Uterus (tissue), 3 donors: ENCODE measurements at regions not wholly inside any gene's neighbourhood (a gene's known extent, or its start where the extent isn't known, plus 50 kb on each side); places are given as distances from the start of the nearest gene placed in this dataset.

ENCODE experiments used
- DNase-seq, 2 donors: peaks; one replicate each; pipeline ENCODE4 v3.0.0-alpha.2; 2019 to 2020
- H3K27ac ChIP-seq, 2 donors: fragments of 200-600 bp; sonication (generic); 1 replicate in 1 of 2; 2 replicates in 1 of 2; pipeline ENCODE4 v1.5.1; 2016 to 2018
- H3K27me3 ChIP-seq, 2 donors: fragments of 200-600 bp; sonication (generic); one replicate each; pipeline ENCODE4 v1.5.1; 2018 to 2019; ENCODE audit warnings: control low read depth in 1 of 2
- H3K36me3 ChIP-seq, 2 donors: fragments of 200-600 bp; sonication (generic); one replicate each; pipeline ENCODE4 v1.5.1; 2019; ENCODE audit warnings: control low read depth in 1 of 2
- H3K4me1 ChIP-seq, 2 donors: fragments of 200-600 bp; sonication (generic); one replicate each; pipeline ENCODE4 v1.5.1; 2018 to 2019; ENCODE audit warnings: control low read depth in 1 of 2
- H3K4me3 ChIP-seq, 2 donors: fragments of 200-600 bp; sonication (generic); 1 replicate in 1 of 2; 2 replicates in 1 of 2; pipeline ENCODE4 v1.5.1; 2018 to 2019; ENCODE audit warnings: mild to moderate bottlenecking in 1 of 2
- H3K9me3 ChIP-seq, 2 donors: fragments of 200-600 bp; sonication (generic); one replicate each; pipeline ENCODE4 v1.5.1; 2019; ENCODE audit warnings: control low read depth in 1 of 2
- CTCF ChIP-seq, 4 experiments: fragments of 200-600 bp in 2 of 4; fragments of 450-650 bp in 2 of 4; sonication (generic) in 2 of 4; IDR thresholded peaks; one replicate each; pipeline ENCODE4 v1.5.1; 2016 to 2019; ENCODE audit warnings: antibody characterized with exemption in 4 of 4, mild to moderate bottlenecking in 2 of 4, moderate library complexity in 1 of 4
- POLR2A ChIP-seq, 2 donors: fragments of 450-650 bp; IDR thresholded peaks; one replicate each; pipeline ENCODE4 v1.6.1; 2016; ENCODE audit warnings: antibody characterized with exemption in 2 of 2, mild to moderate bottlenecking in 1 of 2, moderate library complexity in 1 of 2
- intact Hi-C: fragments of 100-400 bp; cut with DNase I; formaldehyde crosslinking; loops from one replicate; pipeline ENCODE4 v1.15.1; 2023; ENCODE audit warnings: low total_unique reads
- donor health status: DM: yes; HTN: yes; CAD: no.

- intact Hi-C loops = no loop called here
- Histone ChIP-seq H3K27me3 (no peaks in the 10 kb centered on the region), H3K9me3 (no peaks in the 10 kb centered on the region), H3K4me1 (no peaks in the 10 kb centered on the region), H3K27ac (no peak overlapping the region), H3K36me3 (no peaks in the 10 kb centered on the region), H3K4me3 (no peak overlapping the region)
- TF ChIP-seq CTCF (IDR thresholded peaks at IDR 0.05) (no peak), POLR2A (IDR thresholded peaks at IDR 0.05) (no peak)
- DNase-seq = no peak
Observed at GRCh38 chr1:58065520-58065919, 481.0 kb downstream of the OMA1 start.

- TF ChIP-seq CTCF (IDR thresholded peaks at IDR 0.05) = no peak
- no peak for TF ChIP-seq POLR2A (IDR thresholded peaks at IDR 0.05)
- no peaks in the 10 kb centered on the region for H3K9me3 ChIP-seq
- no peak for DNase-seq
- no peaks in the 10 kb centered on the region for H3K4me1 ChIP-seq
- H3K27ac ChIP-seq = no peak overlapping the region
- intact Hi-C loops = no loop called here
- no peak overlapping the region for H3K4me3 ChIP-seq
- H3K27me3 ChIP-seq = no peaks in the 10 kb centered on the region
- H3K36me3 ChIP-seq = no peaks in the 10 kb centered on the region
Observed at GRCh38 chr1:58064166-58064565, 482.4 kb downstream of the OMA1 start.

GRCh38 chr1:58063095-58063494 lies 483.4 kb downstream of the OMA1 start:
- TF ChIP-seq POLR2A (IDR thresholded peaks at IDR 0.05) (no peak), CTCF (IDR thresholded peaks at IDR 0.05) (no peak)
- Histone ChIP-seq H3K27me3 (no peaks in the 10 kb centered on the region), H3K27ac (no peak overlapping the region), H3K36me3 (no peaks in the 10 kb centered on the region), H3K9me3 (no peaks in the 10 kb centered on the region), H3K4me3 (no peak overlapping the region), H3K4me1 (no peaks in the 10 kb centered on the region)
- DNase-seq = no peak
- intact Hi-C loops = no loop called here

GRCh38 chr1:58062635-58063034 lies 483.9 kb downstream of the OMA1 start:
- intact Hi-C loops = no loop called here
- Histone ChIP-seq H3K36me3 (no peaks in the 10 kb centered on the region), H3K27ac (no peak overlapping the region), H3K4me3 (no peak overlapping the region), H3K9me3 (no peaks in the 10 kb centered on the region), H3K27me3 (no peaks in the 10 kb centered on the region), H3K4me1 (no peaks in the 10 kb centered on the region)
- no peak for DNase-seq
- TF ChIP-seq CTCF (IDR thresholded peaks at IDR 0.05) = no peak
- no peak for TF ChIP-seq POLR2A (IDR thresholded peaks at IDR 0.05)

- Histone ChIP-seq H3K27me3 (no peaks in the 10 kb centered on the region), H3K36me3 (no peaks in the 10 kb centered on the region), H3K4me1 (no peaks in the 10 kb centered on the region), H3K9me3 (no peaks in the 10 kb centered on the region), H3K4me3 (no peak overlapping the region), H3K27ac (no peak overlapping the region)
- intact Hi-C loops = no loop called here
- TF ChIP-seq CTCF (IDR thresholded peaks at IDR 0.05) = no peak
- TF ChIP-seq POLR2A (IDR thresholded peaks at IDR 0.05) = no peak
- DNase-seq = no peak
Observed at GRCh38 chr1:58060559-58061170, 485.9 kb downstream of the OMA1 start.
